Fibroblast of villous mesenchyme (primary cell): ENCODE measurements at regions not wholly inside any gene's neighbourhood (a gene's known extent, or its start where the extent isn't known, plus 50 kb on each side); places are given as distances from the start of the nearest gene placed in this dataset.

ENCODE experiments used
- DNase-seq: peaks from one replicate; pipeline ENCODE4 v3.0.0-alpha.2; 2010; ENCODE audit warnings: low read depth
- H3K4me3 ChIP-seq: 2 replicates; pipeline ENCODE4 v1.5.1; 2011; ENCODE audit warnings: low read depth, mild to moderate bottlenecking, low read length
- CTCF ChIP-seq: IDR thresholded peaks from 2 replicates; pipeline ENCODE4 v1.5.1; 2012; ENCODE audit warnings: low read depth, mild to moderate bottlenecking, low read length; ENCODE audit not compliant: insufficient read depth

GRCh38 chr14:82390586-82390985 is 856.9 kb upstream of the SEL1L start:
- TF ChIP-seq CTCF: no peak
- no peak for DNase-seq
- no peak overlapping the region for H3K4me3 ChIP-seq

GRCh38 chr14:82394916-82395315 is 861.3 kb upstream of the SEL1L start:
- TF ChIP-seq CTCF: no peak
- no peak for DNase-seq
- H3K4me3 ChIP-seq: no peak overlapping the region

- DNase-seq: no peak
- no peak for TF ChIP-seq CTCF
- H3K4me3 ChIP-seq: no peak overlapping the region
Measured at GRCh38 chr14:82398256-82398655, 864.6 kb upstream of the SEL1L start.

GRCh38 chr14:82403987-82404386 is 870.3 kb upstream of the SEL1L start:
- DNase-seq: no peak
- no peak overlapping the region for H3K4me3 ChIP-seq
- TF ChIP-seq CTCF: no peak

- no peak overlapping the region for H3K4me3 ChIP-seq
- DNase-seq: no peak
- no peak for TF ChIP-seq CTCF
Measured at GRCh38 chr14:82410064-82410463, 876.4 kb upstream of the SEL1L start.

GRCh38 chr14:82411298-82411697 is 877.6 kb upstream of the SEL1L start:
- no peak for DNase-seq
- no peak overlapping the region for H3K4me3 ChIP-seq
- TF ChIP-seq CTCF: no peak

- DNase-seq: no peak
- H3K4me3 ChIP-seq: no peak overlapping the region
- no peak for TF ChIP-seq CTCF
Measured at GRCh38 chr14:82412545-82412944, 878.9 kb upstream of the SEL1L start.
